GM12891 (cell line): ENCODE measurements at regions not wholly inside any gene's neighbourhood (a gene's known extent, or its start where the extent isn't known, plus 50 kb on each side); places are given as distances from the start of the nearest gene placed in this dataset.

Experiments
- PAX5 ChIP-seq: IDR thresholded peaks from 2 replicates; pipeline ENCODE4 v1.6.1; 2011; ENCODE audit warnings: low read length, moderate library complexity, mild to moderate bottlenecking; ENCODE audit not compliant: insufficient read depth, severe bottlenecking
- POLR2A ChIP-seq: IDR thresholded peaks from 2 replicates; pipeline ENCODE4 v1.6.1; 2011; ENCODE audit warnings: low read depth, low read length, control low read depth
- POLR2AphosphoS5 ChIP-seq: IDR thresholded peaks from 2 replicates; pipeline ENCODE4 v1.6.1; 2011; ENCODE audit warnings: low read depth, low read length, control low read depth
- POU2F2 ChIP-seq: IDR thresholded peaks from 2 replicates; pipeline ENCODE4 v1.6.1; 2011; ENCODE audit warnings: low read depth, mild to moderate bottlenecking, control low read depth, low read length, moderate library complexity
- SPI1 ChIP-seq: IDR thresholded peaks from 2 replicates; pipeline ENCODE4 v1.6.1; 2011; ENCODE audit warnings: low read depth, low read length, control low read depth
- TAF1 ChIP-seq: IDR thresholded peaks from 2 replicates; pipeline ENCODE4 v1.6.1; 2011; ENCODE audit warnings: low read depth, low read length, control low read depth

DNA sequence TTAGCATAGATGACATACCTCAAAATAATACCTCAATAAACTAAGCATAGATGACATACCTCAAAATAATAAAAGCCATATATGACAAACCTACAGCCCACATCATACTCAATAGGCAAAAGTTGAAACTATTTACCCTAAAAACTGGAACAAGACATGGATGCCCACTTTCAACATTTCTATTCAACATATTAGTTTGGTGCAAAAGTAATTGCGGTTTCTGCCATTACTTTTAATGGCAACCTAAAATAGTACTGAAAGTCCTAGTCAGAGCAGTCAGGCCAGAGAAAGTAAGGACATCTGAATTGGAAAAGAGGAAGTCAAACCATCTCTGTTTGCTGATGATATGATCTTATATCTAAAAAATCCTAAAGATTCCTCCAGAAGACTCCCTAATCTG, 250.4 kb downstream of the RAB28 start:
- TF ChIP-seq POLR2A (no peak), SPI1 (no peak), POLR2AphosphoS5 (no peak), TAF1 (no peak), PAX5 (no peak), POU2F2 (no peak)
